T-cell (primary cell): ENCODE measurements at regions not wholly inside any gene's neighbourhood (a gene's known extent, or its start where the extent isn't known, plus 50 kb on each side); places are given as distances from the start of the nearest gene placed in this dataset.
"Not testable (repeated sequence)": the region's sequence is repeated elsewhere in the genome, so short reads cannot be mapped to it uniquely, and the experiment has no call there.

Experiments
- ATAC-seq, 4 experiments: fragments of 200-7000 bp in 3 of 4; fragments of 150-1000 bp in 1 of 4; cut with Tn5 transposase; replicated peaks in 1 of 4; 1 replicate in 3 of 4; 2 replicates in 1 of 4; pipeline ENCODE4 v1.10.0; 2021; ENCODE audit warnings: moderate library complexity in 3 of 4, mild to moderate bottlenecking in 2 of 4, moderate number of reproducible peaks in 1 of 4
- CTCF ChIA-PET, 2 donors: fragments of 300-600 bp; sonication (Branson Sonifier 250); formaldehyde crosslinking; loops; one replicate each; lab custom pipeline; 2022; ENCODE audit warnings: antibody characterized with exemption in 2 of 2; lab: Charles Lee
- POLR2A ChIA-PET, 2 donors: fragments of 300-600 bp; sonication (Branson Sonifier 250); formaldehyde crosslinking; loops; one replicate each; lab custom pipeline; 2022; ENCODE audit warnings: antibody characterized with exemption in 2 of 2; lab: Charles Lee
- DNase-seq, 35 experiments: peaks; one replicate each; pipeline versions ENCODE4 v3.0.0 to v3.0.0-alpha.2; 2013 to 2023
- H3K27ac ChIP-seq: one replicate; pipeline ENCODE4 v1.5.1; 2013; ENCODE audit warnings: low read length
- H3K27me3 ChIP-seq, 2 experiments: replicated peaks in 1 of 2; 1 replicate in 1 of 2; 2 replicates in 1 of 2; pipeline versions ENCODE4 v1.6.1 to v1.7.0; 2013; ENCODE audit warnings: low read length in 1 of 2, mixed read lengths in 1 of 2; ENCODE audit not compliant: control insufficient read depth in 2 of 2, insufficient read depth in 2 of 2; ENCODE audit errors: extremely low read depth in 1 of 2
- H3K36me3 ChIP-seq, 2 donors: 1 replicate in 1 of 2; 2 replicates in 1 of 2; pipeline versions ENCODE4 v1.6.1 to v1.7.0; 2013; ENCODE audit warnings: low read length in 1 of 2; ENCODE audit not compliant: control insufficient read depth in 2 of 2, insufficient read depth in 1 of 2; ENCODE audit errors: extremely low read depth in 1 of 2
- H3K4me1 ChIP-seq, 2 experiments: 1 replicate in 1 of 2; 2 replicates in 1 of 2; pipeline versions ENCODE4 v1.6.1 to v1.7.0; 2013; ENCODE audit warnings: low read length in 2 of 2, mixed read lengths in 1 of 2; ENCODE audit not compliant: insufficient read depth in 2 of 2, control insufficient read depth in 1 of 2; ENCODE audit errors: extremely low read depth in 1 of 2
- H3K4me3 ChIP-seq, 2 donors: 1 replicate in 1 of 2; 2 replicates in 1 of 2; pipeline versions ENCODE4 v1.5.1 to v1.7.0; 2013; ENCODE audit warnings: mild to moderate bottlenecking in 2 of 2, low read length in 1 of 2, moderate library complexity in 1 of 2; ENCODE audit not compliant: control insufficient read depth in 1 of 2; ENCODE audit errors: extremely low read depth in 1 of 2
- H3K9me3 ChIP-seq: 2 replicates; pipeline ENCODE4 v1.7.0; 2013
- H3K27ac Mint-ChIP-seq, 2 donors: one replicate each; pipeline ENCODE4 v1.8.0; 2020 to 2021; ENCODE audit warnings: mild to moderate bottlenecking in 2 of 2, mixed read lengths in 2 of 2
- H3K27me3 Mint-ChIP-seq, 2 donors: one replicate each; pipeline ENCODE4 v1.8.0; 2021 to 2022; ENCODE audit warnings: mixed read lengths in 2 of 2
- H3K36me3 Mint-ChIP-seq: one replicate; pipeline ENCODE4 v1.8.0; 2021; ENCODE audit warnings: mixed read lengths
- H3K4me1 Mint-ChIP-seq, 3 donors: one replicate each; pipeline ENCODE4 v1.8.0; 2020 to 2022; ENCODE audit warnings: mixed read lengths in 3 of 3, mild to moderate bottlenecking in 1 of 3
- H3K4me3 Mint-ChIP-seq, 3 donors: one replicate each; pipeline ENCODE4 v1.8.0; 2020 to 2022; ENCODE audit warnings: mild to moderate bottlenecking in 3 of 3, mixed read lengths in 3 of 3, moderate library complexity in 3 of 3
- H3K9me3 Mint-ChIP-seq, 3 donors: one replicate each; pipeline ENCODE4 v1.8.0; 2020 to 2022; ENCODE audit warnings: mixed read lengths in 3 of 3
- WGBS: methylation state at CpG from one replicate; pipeline ENCODE4 v1.1.5; 2013; ENCODE audit warnings: missing lambda C conversion rate; ENCODE audit not compliant: insufficient coverage; 5-methylcytosine and 5-hydroxymethylcytosine counted together

DNA sequence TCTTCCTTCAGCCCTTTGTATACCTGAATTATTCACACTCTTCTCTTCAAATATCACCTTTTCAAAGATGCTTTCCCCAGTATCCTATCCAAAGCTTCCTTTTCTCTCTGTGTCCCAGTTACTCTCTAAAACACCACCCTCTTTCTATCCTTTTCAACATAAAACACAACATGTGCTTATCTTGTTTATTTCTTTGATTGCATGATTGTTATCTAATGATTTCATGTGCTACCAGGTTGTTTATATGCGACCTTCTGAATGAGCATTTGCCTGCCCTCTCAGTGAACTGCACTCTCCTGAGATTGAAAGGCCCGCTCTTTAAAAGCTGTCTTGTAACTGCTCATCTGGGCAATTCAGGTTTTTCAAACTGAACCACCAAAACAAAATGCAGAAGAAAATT is 97.7 kb upstream of the FGGY start:
- Mint-ChIP-seq H3K27me3 (peaks cover 4 to 8% of the 10 kb centered on the region in 2 donors), H3K36me3 (no peaks in the 10 kb centered on the region), H3K4me1 (no peaks in the 10 kb centered on the region), H3K9me3 (no peaks in the 10 kb centered on the region), H3K4me3 (no peak overlapping the region), H3K27ac (no peak overlapping the region)
- WGBS, result 71% methylated on average over 1 of the region's 2 CpGs
- Histone ChIP-seq H3K27ac (no peak overlapping the region), H3K9me3 (no peaks in the 10 kb centered on the region), H3K4me1 (no peaks in the 10 kb centered on the region), H3K36me3 (no peaks in the 10 kb centered on the region), H3K27me3 (no peaks in the 10 kb centered on the region), H3K4me3 (no peak overlapping the region)
- POLR2A ChIA-PET, result no interaction called here
- DNase-seq, result no peak
- CTCF ChIA-PET, result no interaction called here
- no peak for ATAC-seq

DNA sequence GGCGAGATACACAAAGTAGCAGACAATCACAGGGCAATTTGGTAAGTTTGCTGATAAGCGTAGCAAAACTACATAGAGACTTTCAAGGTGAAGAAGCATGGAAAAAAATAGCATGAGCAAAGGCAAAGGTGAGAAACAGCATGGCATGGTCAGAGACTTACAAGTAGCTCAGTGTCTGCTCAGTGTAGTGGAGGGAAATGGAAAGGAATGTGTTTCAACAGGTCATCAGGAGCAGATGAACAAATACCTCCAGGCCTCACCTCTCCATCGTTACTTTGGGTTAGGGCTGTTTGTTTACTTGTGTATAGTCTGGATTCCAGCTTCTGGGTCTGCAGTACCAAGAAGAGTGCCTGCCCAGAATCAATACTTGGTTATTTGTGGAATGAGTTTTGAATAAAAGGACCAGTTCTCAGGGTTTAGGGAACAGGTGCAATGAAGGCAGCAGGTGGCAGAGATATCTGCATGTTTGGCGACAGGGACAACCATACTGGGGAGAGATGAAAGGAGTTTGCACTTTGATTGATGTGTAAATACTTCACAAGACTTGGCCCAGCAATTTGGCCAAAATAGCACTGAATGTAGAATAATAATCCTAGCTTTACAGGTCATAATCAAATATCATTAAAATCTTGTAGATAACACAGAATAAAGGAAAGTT is 97.0 kb upstream of the FGGY start:
- Mint-ChIP-seq H3K4me1 (no peaks in the 10 kb centered on the region), H3K27ac (no peak overlapping the region), H3K36me3 (peaks cover 2% of the 10 kb centered on the region), H3K27me3 (peaks cover 5 to 11% of the 10 kb centered on the region in 2 donors), H3K9me3 (peaks cover 1 to 6% (median 2%) of the 10 kb centered on the region in 3 donors), H3K4me3 (no peak overlapping the region)
- ChIA-PET POLR2A (no interaction called here), CTCF (no interaction called here)
- WGBS, result 78% methylated on average over 2 of the region's 4 CpGs
- H3K36me3 ChIP-seq, result no peaks in the 10 kb centered on the region
- H3K4me1 ChIP-seq, result no peaks in the 10 kb centered on the region
- H3K27me3 ChIP-seq, result no peaks in the 10 kb centered on the region
- DNase-seq (no peak), ATAC-seq (no peak)
- H3K9me3 ChIP-seq, result no peaks in the 10 kb centered on the region
- H3K27ac ChIP-seq, result no peak overlapping the region
- H3K4me3 ChIP-seq, result no peak overlapping the region

DNA sequence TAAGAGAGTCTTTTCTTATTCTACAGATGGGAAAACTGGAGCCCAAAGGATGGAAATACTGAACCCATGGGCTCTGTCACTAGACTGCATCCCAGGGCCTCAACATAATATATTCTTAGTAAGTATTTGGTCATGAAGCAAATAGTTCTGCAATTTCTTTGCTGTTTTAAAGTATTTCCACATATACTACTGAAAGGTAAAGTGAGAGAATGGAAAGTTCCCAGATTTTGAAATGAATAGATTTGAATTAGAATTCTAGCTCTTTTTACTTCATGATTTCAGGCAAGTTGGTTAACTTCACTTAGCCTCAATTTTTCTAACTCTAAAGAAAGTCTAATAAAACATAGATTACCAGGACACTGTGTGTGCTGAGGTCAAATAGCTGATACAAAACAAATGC is 95.6 kb upstream of the FGGY start:
- Histone ChIP-seq H3K4me3 (no peak overlapping the region), H3K27ac (no peak overlapping the region), H3K36me3 (no peaks in the 10 kb centered on the region), H3K27me3 (peaks cover 0 to 4% of the 10 kb centered on the region in 2 experiments), H3K9me3 (no peaks in the 10 kb centered on the region), H3K4me1 (no peaks in the 10 kb centered on the region)
- ChIA-PET CTCF (no interaction called here), POLR2A (interaction anchor here in 1 of 2 donors (0.6 kb wide), 1 partner anchor 103 kb away, joined by 3 read pairs; no protein-coding TSS in a partner anchor)
- ATAC-seq, result no peak
- Mint-ChIP-seq H3K9me3 (peaks cover 3 to 9% (median 4%) of the 10 kb centered on the region in 3 donors), H3K36me3 (peaks cover 3% of the 10 kb centered on the region), H3K4me3 (no peak overlapping the region), H3K4me1 (no peaks in the 10 kb centered on the region), H3K27me3 (peaks cover 7 to 8% of the 10 kb centered on the region in 2 donors), H3K27ac (no peak overlapping the region)
- DNase-seq, result no peak

DNA sequence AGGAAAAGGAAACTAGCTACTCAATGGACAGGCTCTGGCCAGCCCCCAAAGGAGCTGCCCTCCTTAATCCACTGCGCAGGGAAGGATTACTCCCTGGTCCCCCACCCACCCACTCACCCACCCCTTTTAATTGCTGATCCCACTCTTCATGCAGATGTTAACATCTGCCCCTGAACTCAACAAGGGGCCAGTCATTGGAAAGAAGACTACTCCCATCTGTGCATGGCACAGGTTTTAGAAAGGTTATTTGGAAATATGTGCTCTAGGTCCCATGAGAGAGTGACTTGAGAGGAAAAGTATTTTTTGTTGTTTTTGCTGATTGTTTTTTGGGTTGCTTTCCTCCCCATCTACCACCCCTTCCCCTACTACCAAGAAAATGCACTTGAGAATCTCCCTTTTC is 94.4 kb upstream of the FGGY start:
- peaks cover 3% of the 10 kb centered on the region for H3K36me3 Mint-ChIP-seq
- POLR2A ChIA-PET, result no interaction called here
- no peak overlapping the region for H3K27ac ChIP-seq
- CTCF ChIA-PET, result no interaction called here
- no peak overlapping the region for H3K27ac Mint-ChIP-seq
- peaks cover 3 to 9% (median 4%) of the 10 kb centered on the region in 3 donors for H3K9me3 Mint-ChIP-seq
- no peaks in the 10 kb centered on the region for H3K4me1 Mint-ChIP-seq
- ATAC-seq (no peak), DNase-seq (no peak)
- WGBS, result no CpG with 5 or more reads among the region's 1 CpG
- no peak overlapping the region for H3K4me3 Mint-ChIP-seq
- peaks cover 0 to 7% of the 10 kb centered on the region in 2 experiments for H3K27me3 ChIP-seq
- no peaks in the 10 kb centered on the region for H3K4me1 ChIP-seq
- H3K9me3 ChIP-seq, result no peaks in the 10 kb centered on the region
- no peak overlapping the region for H3K4me3 ChIP-seq
- H3K27me3 Mint-ChIP-seq, result peaks cover 3 to 7% of the 10 kb centered on the region in 2 donors
- no peaks in the 10 kb centered on the region for H3K36me3 ChIP-seq

DNA sequence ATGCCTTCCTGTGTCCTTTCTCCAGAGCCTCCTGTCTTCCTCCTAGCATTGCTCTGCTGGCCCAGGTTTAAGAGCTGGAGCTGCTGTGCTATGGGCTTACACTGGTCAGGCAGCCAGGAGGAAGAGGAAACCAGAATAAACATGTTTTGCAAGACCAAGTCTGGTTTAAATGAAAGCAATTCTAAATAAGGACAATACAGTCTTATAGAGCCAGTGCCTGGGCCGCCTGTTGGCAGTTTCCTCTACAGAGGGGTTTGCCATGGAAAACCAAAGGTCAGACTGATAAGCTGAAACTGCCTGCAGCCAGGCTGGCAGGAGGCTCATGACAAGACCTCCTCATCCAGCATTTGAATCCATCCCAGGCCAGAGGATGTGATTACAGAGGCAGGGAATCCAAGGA is 92.9 kb upstream of the FGGY start:
- H3K27me3 ChIP-seq, result peaks cover 0 to 7% of the 10 kb centered on the region in 2 experiments
- no peaks in the 10 kb centered on the region for H3K4me1 ChIP-seq
- peaks cover 3% of the 10 kb centered on the region for H3K36me3 Mint-ChIP-seq
- H3K36me3 ChIP-seq, result no peaks in the 10 kb centered on the region
- no peak for DNase-seq
- POLR2A ChIA-PET, result no interaction called here
- no peak overlapping the region for H3K4me3 Mint-ChIP-seq
- H3K9me3 ChIP-seq, result no peaks in the 10 kb centered on the region
- ATAC-seq, result no peak
- no peak overlapping the region for H3K27ac Mint-ChIP-seq
- H3K27me3 Mint-ChIP-seq, result peaks cover 3 to 7% of the 10 kb centered on the region in 2 donors
- H3K27ac ChIP-seq, result no peak overlapping the region
- peaks cover 3 to 12% (median 9%) of the 10 kb centered on the region in 3 donors for H3K9me3 Mint-ChIP-seq
- WGBS, result 60% methylated on average over 1 of the region's 1 CpG
- H3K4me3 ChIP-seq, result no peak overlapping the region
- no peaks in the 10 kb centered on the region for H3K4me1 Mint-ChIP-seq
- CTCF ChIA-PET, result no interaction called here

DNA sequence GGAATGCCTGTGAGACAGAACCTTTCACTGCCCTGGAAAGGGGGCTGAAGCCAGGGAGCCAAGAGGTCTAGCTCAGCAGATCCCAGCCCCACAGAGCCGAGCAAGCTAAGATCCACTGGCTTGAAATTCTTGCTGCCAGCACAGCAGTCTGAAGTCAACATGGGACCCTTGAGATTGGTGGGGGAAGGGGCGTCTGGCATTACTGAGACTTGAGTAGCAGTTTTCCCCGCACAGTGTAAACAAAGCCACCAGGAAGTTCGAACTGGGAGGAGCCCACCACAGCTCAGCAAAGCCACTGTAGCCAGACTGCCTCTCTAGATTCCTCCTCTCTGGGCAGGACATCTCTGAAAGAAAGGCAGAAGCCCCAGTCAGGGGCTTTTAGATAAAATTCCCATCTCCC is 90.3 kb upstream of the FGGY start:
- H3K36me3 Mint-ChIP-seq, H3K27me3 ChIP-seq, ATAC-seq, H3K4me3 Mint-ChIP-seq, H3K27ac Mint-ChIP-seq, POLR2A ChIA-PET, H3K27ac ChIP-seq, H3K9me3 ChIP-seq, H3K27me3 Mint-ChIP-seq, H3K4me1 Mint-ChIP-seq, H3K4me1 ChIP-seq, DNase-seq, H3K4me3 ChIP-seq, H3K36me3 ChIP-seq, CTCF ChIA-PET: not testable (repeated sequence)
- H3K9me3 Mint-ChIP-seq, result peaks cover 3 to 17% (median 12%) of the 10 kb centered on the region in 3 donors
- WGBS, result 53% methylated on average over 2 of the region's 4 CpGs

DNA sequence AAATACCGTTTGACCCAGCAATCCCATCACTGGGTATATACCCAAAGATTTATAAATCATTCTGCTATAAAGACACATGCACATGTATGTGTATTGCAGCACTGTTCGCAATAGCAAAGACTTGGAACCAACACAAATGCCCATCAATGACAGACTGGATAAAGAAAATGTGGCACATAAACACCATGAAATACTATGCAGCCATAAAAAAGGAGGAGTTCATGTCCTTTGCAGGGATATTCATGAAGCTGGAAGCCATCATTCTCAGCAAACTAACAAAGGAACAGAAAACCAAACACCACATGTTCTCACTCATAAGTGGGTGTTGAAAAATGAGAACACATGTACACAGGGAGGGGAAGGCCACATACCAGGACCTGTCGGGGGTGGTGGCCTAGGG is 86.5 kb upstream of the FGGY start:
- H3K27me3 ChIP-seq, H3K4me3 ChIP-seq, H3K27me3 Mint-ChIP-seq, POLR2A ChIA-PET, H3K4me3 Mint-ChIP-seq, H3K9me3 ChIP-seq, H3K27ac Mint-ChIP-seq, DNase-seq, CTCF ChIA-PET, H3K4me1 ChIP-seq, H3K27ac ChIP-seq, H3K4me1 Mint-ChIP-seq, H3K36me3 Mint-ChIP-seq, H3K36me3 ChIP-seq, ATAC-seq: not testable (repeated sequence)
- WGBS, result no CpG with 5 or more reads among the region's 3 CpGs
- H3K9me3 Mint-ChIP-seq, result peaks cover 0 to 13% (median 4%) of the 10 kb centered on the region in 3 donors
